Thyroid gland (tissue), 4 donors: ENCODE measurements at regions not wholly inside any gene's neighbourhood (a gene's known extent, or its start where the extent isn't known, plus 50 kb on each side); places are given as distances from the start of the nearest gene placed in this dataset.
"Not testable (repeated sequence)": the region's sequence is repeated elsewhere in the genome, so short reads cannot be mapped to it uniquely, and the experiment has no call there.

Source experiments
- CTCF ChIP-seq, 6 experiments: fragments of 200-600 bp in 3 of 6; fragments of 450-650 bp in 3 of 6; sonication (generic) in 3 of 6; IDR thresholded peaks; one replicate each; pipeline ENCODE4 v1.5.1; 2016 to 2019; ENCODE audit warnings: antibody characterized with exemption in 6 of 6, mild to moderate bottlenecking in 2 of 6, inconsistent platforms in 1 of 6, moderate library complexity in 1 of 6
- POLR2A ChIP-seq, 2 donors: fragments of 450-650 bp; IDR thresholded peaks; one replicate each; pipeline ENCODE4 v1.6.1; 2017; ENCODE audit warnings: antibody characterized with exemption in 2 of 2, mild to moderate bottlenecking in 2 of 2, moderate library complexity in 1 of 2

- not testable (repeated sequence) for TF ChIP-seq CTCF, POLR2A (IDR thresholded peaks at IDR 0.05)
Observed at GRCh38 chrX:63168949-63169348, 182.2 kb downstream of the SPIN4 start.
